Stimulated activated CD8-positive, alpha-beta memory T cell treated with anti-CD3 and anti-CD28 coated beads, Interleukin-12 subunit alpha, Interleukin-12 subunit beta, amount 100 ng/mL, for 24 hours (primary cell): ENCODE measurements at regions not wholly inside any gene's neighbourhood (a gene's known extent, or its start where the extent isn't known, plus 50 kb on each side); places are given as distances from the start of the nearest gene placed in this dataset.

Source experiments
- DNase-seq: peaks from one replicate; pipeline ENCODE4 v3.0.0-alpha.2; 2020; ENCODE audit errors: extremely low read depth

GRCh38 chr9:105146677-105147076 lies 97.8 kb upstream of the SLC44A1 start:
- no peak for DNase-seq

GRCh38 chr9:105147110-105147871 lies 97.2 kb upstream of the SLC44A1 start:
- DNase-seq: no peak

GRCh38 chr9:105148328-105149006 lies 96.0 kb upstream of the SLC44A1 start:
- no peak for DNase-seq

GRCh38 chr9:105150991-105151685 lies 93.3 kb upstream of the SLC44A1 start:
- no peak for DNase-seq

GRCh38 chr9:105151686-105151995 lies 92.8 kb upstream of the SLC44A1 start:
- no peak for DNase-seq

GRCh38 chr9:105154723-105155191 lies 89.7 kb upstream of the SLC44A1 start:
- no peak for DNase-seq

- DNase-seq: no peak
Observed at GRCh38 chr9:105157171-105157583, 87.3 kb upstream of the SLC44A1 start.

- no peak for DNase-seq
Observed at GRCh38 chr9:105158020-105158419, 86.4 kb upstream of the SLC44A1 start.

- no peak for DNase-seq
Observed at GRCh38 chr9:105158898-105159297, 85.6 kb upstream of the SLC44A1 start.

- no peak for DNase-seq
Observed at GRCh38 chr9:105168870-105169319, 75.6 kb upstream of the SLC44A1 start.

GRCh38 chr9:105171076-105171475 lies 73.4 kb upstream of the SLC44A1 start:
- no peak for DNase-seq

- no peak for DNase-seq
Observed at GRCh38 chr9:105171589-105171988, 72.9 kb upstream of the SLC44A1 start.

- no peak for DNase-seq
Observed at GRCh38 chr9:105172436-105172835, 72.0 kb upstream of the SLC44A1 start.

GRCh38 chr9:105173306-105173705 lies 71.1 kb upstream of the SLC44A1 start:
- DNase-seq: no peak

- no peak for DNase-seq
Observed at GRCh38 chr9:105173826-105174225, 70.6 kb upstream of the SLC44A1 start.

- DNase-seq: no peak
Observed at GRCh38 chr9:105176194-105176593, 68.3 kb upstream of the SLC44A1 start.

- DNase-seq: no peak
Observed at GRCh38 chr9:105178076-105178475, 66.4 kb upstream of the SLC44A1 start.

- no peak for DNase-seq
Observed at GRCh38 chr9:105187781-105188180, 56.7 kb upstream of the SLC44A1 start.

- no peak for DNase-seq
Observed at GRCh38 chr9:105188746-105189145, 55.7 kb upstream of the SLC44A1 start.

- DNase-seq: no peak
Observed at GRCh38 chr9:105191508-105192121, 52.8 kb upstream of the SLC44A1 start.

- no peak for DNase-seq
Observed at GRCh38 chr9:105193560-105193959, 50.9 kb upstream of the SLC44A1 start.

- no peak for DNase-seq
Observed at GRCh38 chr9:105194234-105194633, 50.2 kb upstream of the SLC44A1 start.
